ENCODE measurements at regions not wholly inside any gene's neighbourhood (a gene's known extent, or its start where the extent isn't known, plus 50 kb on each side); places are given as distances from the start of the nearest gene placed in this dataset.

- TF ChIP-seq, protein P1, sequence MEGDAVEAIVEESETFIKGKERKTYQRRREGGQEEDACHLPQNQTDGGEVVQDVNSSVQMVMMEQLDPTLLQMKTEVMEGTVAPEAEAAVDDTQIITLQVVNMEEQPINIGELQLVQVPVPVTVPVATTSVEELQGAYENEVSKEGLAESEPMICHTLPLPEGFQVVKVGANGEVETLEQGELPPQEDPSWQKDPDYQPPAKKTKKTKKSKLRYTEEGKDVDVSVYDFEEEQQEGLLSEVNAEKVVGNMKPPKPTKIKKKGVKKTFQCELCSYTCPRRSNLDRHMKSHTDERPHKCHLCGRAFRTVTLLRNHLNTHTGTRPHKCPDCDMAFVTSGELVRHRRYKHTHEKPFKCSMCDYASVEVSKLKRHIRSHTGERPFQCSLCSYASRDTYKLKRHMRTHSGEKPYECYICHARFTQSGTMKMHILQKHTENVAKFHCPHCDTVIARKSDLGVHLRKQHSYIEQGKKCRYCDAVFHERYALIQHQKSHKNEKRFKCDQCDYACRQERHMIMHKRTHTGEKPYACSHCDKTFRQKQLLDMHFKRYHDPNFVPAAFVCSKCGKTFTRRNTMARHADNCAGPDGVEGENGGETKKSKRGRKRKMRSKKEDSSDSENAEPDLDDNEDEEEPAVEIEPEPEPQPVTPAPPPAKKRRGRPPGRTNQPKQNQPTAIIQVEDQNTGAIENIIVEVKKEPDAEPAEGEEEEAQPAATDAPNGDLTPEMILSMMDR (IDR thresholded peaks at IDR 0.05; ENCODE audit: borderline replicate concordance, extremely low read depth, low read length, poor library complexity, severe bottlenecking) = no peak
- TF ChIP-seq EZH2 (IDR thresholded peaks at IDR 0.05; ENCODE audit: borderline replicate concordance, low read depth, low read length, severe bottlenecking) = no peak
Observed at GRCh38 chr7:131182446-131183058, 145.1 kb upstream of the MKLN1 start.
